GM12891 (cell line): ENCODE measurements at regions not wholly inside any gene's neighbourhood (a gene's known extent, or its start where the extent isn't known, plus 50 kb on each side); places are given as distances from the start of the nearest gene placed in this dataset.

ENCODE experiments used
- POLR2A ChIP-seq: IDR thresholded peaks from 2 replicates; pipeline ENCODE4 v1.6.1; 2011; ENCODE audit warnings: low read depth, low read length, control low read depth
- POU2F2 ChIP-seq: IDR thresholded peaks from 2 replicates; pipeline ENCODE4 v1.6.1; 2011; ENCODE audit warnings: low read depth, mild to moderate bottlenecking, control low read depth, low read length, moderate library complexity
- TAF1 ChIP-seq: IDR thresholded peaks from 2 replicates; pipeline ENCODE4 v1.6.1; 2011; ENCODE audit warnings: low read depth, low read length, control low read depth

- TF ChIP-seq POLR2A (no peak), TAF1 (no peak), POU2F2 (no peak)
These were observed 359.8 kb upstream of the ZNF608 start for GRCh38 chr5:125106271-125106670.
